ENCODE measurements at regions not wholly inside any gene's neighbourhood (a gene's known extent, or its start where the extent isn't known, plus 50 kb on each side); places are given as distances from the start of the nearest gene placed in this dataset.

DNA sequence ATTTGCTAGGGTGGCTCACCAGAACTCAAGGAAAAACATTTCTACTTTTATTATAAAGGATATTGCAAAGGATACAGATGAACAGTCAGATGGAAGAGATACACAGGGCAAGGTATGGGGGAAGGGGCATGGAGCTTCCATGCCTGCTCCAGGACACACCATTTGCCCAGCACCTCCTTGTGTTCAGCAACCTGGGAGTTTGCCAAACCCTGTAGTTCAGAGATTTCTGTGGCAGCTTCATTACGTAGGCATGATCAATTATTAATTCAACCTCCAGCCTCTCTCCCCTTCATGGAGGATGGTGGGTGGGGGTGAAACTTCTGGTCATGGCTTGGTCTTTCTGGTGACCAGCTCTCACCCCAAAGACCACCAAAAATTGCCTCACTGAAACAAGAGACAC lies 353.9 kb upstream of the THBS1 start:
- DNase-seq = no peak

DNA sequence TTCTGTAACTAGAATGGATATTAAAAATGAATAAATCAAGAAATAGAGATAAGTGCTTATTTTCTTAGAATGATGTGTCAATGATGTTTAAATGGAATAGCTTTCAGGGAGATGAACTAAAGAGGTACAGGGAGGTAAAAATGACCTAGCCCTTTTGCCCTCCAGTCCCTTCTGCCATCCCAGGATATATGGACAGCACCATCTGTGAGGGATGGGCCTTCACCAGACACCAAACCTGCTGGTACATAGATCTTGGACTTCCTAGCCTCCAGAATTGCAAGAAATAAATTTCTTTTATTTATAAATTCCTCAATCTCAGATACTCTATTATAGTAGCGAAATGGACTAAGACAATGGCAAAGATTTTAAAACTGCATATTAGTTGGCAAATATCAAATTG lies 352.0 kb upstream of the THBS1 start:
- DNase-seq = no peak

DNA sequence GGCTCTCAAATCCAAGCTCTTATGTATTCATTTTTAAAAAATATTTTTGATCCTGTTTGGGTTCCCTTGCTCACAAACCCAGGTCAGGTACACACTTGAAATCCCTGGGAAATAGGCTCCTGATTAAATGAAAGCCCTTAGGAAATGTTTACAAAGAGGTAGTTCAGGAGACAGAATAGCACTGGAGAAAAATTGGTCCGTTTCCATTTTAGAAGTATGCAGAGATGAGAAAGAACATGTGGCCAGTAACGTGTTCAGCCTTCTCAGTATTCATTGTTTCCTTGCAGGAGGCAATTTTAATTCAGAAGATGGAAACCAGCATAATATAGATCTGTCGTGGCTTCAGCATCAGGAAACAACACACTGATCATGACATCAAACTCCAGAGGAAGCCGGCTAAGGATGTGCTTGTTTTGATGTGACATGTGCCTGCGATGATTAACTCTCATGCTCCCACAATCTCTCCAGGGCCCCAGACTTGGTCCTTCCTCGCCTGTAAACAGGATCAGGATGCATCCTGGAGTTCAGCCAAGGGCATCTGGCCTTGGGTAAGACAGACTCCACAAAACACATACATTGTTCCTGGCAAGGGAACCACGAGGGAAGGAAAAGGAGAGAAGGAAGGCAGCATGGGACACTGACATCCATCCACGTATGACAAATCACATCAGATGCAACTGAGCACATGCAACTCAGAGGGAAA lies 350.5 kb upstream of the THBS1 start:
- no peak for DNase-seq

DNA sequence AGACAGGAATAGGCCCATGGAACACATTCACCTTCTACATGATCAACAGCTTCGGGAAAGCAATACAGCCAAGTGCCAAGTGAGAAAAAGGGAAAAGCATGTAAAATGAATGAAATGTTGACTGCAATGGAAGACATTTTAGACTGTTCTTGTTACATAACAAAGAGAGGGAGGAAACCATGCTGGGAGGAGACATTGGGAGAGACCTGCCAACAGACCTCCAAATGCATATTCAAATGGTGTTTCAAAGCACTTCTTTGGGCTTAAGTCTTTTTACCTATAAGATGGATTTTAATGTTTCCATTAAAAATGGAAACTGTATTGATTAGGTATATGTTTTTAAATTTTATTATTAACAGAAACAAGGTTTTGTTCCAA lies 350.0 kb upstream of the THBS1 start:
- no peak for DNase-seq

DNA sequence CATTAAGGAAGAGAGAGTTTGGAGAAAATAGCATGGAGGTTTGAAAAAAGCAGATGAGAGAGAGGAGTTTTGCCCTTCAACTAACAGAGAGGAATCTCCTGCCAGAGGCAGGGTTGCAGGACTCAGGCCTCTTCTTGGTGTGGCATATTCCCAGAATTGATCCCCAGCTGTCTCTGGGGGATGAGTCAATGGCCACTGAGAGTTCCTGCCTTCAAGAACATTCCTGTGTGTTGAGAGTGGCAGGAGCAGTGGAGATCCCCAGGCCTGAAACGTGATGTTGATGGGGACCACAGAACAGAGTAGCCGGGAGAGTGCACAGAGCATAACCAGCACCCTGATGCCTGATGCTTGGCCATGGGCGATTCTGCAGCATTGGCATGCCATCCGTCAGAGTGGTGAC lies 348.4 kb upstream of the THBS1 start:
- no peak for DNase-seq

DNA sequence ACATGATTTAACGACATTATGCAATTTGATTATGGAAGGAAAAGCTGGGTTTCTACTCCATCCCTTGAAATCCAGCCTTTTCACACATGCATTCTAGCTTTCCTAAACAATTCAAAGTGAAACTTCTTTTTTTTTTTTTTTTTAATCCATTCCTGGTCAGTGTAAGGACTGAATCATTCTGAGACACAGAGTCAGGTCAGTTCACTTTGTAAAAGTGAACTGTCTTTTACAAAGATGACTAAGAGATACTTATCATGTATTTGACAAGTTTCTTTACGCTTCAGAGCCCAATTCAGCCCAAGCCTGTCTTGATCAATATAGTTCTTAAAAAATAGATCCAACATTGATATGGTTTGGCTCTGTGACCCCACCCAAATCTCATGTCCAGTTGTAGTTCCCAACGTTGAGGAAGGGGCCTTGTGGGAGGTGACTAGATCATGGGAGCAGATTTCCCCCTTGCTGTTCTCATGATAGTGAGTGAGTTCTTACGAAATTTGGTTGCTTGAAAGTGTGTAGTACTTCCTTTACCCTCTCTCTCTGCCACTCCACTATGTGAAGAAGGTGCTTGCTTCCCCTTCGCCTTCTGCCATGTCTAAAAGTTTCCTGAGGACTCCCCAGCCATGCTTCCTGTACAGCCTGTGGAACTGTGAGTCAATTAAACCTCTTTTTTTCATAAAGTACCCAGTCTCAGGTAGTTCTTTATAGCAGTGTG lies 345.6 kb upstream of the THBS1 start:
- DNase-seq = no peak

DNA sequence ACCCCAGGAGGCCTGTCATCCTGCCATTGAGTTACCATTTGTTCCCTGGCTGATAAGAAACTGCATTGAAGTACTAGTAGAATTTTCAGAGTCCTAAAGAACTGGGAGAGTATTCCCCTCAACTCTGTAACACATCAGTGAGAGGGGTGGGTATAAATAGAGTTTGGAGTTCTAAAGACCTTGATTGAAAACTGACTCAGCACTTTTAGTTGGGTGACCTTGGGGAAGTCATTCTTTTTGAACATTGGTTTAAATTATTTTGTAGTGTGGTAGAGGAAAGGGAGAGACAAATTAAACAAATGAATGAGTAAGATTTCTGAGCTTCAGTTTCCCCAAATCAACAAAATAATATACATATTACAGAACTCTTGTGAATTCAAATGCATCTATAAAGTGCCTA lies 344.5 kb upstream of the THBS1 start:
- DNase-seq = no peak

DNA sequence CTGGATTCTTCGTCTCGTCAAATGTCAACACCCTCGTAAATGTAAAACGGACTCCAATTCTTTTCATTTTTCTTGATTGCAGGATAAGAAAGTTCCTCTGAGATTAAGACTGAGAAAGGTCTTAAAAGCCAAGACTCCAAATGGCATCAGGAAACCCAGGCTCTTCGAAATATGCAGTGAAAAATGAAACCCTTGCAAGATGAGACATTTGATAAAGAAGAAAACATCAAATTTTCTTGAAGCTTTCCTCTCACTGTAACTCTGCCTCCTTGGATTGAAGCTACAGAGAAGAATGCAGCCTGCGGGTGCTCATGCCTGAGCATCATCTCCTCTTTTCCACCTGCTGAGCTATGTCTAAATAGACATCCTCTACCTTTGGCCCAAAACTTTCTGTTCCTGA lies 342.4 kb upstream of the THBS1 start:
- no peak for DNase-seq

DNA sequence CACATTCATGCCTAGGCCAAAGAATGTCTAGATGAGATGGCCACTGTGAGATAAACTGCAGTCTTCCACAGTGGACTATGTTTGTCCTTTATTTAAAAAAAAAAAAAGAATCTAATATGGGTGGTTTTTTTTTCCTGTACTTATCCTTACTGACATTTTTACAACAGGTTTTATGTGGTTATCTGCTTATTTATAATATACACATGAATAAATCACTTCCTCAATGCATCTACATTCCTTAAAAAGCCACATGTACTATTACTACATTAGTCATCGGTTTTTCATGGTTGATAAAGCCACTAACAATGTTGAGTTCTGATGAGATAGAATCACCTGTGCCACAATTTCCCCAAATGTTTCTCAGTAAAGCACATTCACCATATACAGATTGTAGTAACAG lies 341.3 kb upstream of the THBS1 start:
- DNase-seq = no peak

DNA sequence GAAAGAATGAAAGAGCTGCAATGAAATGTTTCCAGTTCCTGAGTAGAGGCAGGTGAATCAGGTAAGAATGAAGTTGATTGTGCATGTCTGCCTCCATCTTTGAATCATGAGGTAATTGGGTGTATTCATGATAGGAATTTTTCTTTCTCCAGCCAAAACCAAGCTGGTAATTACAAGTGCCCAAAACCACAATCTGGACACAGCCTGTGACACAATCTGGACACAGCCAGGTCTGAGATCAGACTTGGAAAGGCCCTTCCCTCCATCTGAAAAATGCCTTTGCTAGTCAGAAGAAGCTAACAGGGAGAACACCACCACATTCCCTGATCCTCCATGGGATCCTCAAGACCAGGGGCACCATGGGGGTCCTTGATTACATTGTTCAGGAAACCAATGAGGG lies 338.5 kb upstream of the THBS1 start:
- no peak for DNase-seq

DNA sequence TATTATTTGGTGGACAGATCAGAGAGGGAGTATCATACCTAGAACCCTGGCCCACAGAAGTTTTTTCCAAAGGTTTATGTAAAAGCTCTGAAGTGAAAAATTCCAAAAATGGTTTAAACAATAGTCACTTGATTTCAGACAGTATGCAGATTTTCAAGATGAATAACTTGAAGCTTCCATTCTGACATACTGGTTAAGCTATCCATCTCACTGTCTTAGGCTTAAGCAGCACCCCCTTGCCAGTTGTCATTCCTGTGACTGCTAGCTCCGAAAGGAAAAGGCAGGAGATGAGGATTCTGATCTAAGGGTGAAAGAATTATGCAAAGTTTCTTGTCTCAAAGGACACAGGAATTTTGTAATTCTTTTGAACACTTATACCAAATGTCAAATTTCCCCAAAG lies 337.5 kb upstream of the THBS1 start:
- no peak for DNase-seq

DNA sequence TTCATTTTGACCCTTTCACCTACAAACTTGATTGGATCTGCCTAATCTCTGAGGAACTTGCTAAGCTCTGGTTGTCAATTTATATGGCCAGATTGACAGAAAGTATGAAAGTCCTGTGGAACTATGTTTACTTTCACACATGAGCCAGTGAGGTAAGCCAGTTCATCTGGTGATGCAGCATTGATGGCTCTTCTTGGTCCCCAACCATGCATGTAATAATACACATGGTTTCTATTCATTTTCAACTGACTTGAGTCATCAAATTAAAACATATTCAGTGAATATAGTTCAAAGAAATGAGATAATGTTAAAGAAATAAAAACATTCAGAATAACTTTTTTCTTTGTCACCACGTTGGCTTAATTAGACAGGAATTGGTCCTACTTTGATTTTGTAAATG lies 336.1 kb upstream of the THBS1 start:
- no peak for DNase-seq

DNA sequence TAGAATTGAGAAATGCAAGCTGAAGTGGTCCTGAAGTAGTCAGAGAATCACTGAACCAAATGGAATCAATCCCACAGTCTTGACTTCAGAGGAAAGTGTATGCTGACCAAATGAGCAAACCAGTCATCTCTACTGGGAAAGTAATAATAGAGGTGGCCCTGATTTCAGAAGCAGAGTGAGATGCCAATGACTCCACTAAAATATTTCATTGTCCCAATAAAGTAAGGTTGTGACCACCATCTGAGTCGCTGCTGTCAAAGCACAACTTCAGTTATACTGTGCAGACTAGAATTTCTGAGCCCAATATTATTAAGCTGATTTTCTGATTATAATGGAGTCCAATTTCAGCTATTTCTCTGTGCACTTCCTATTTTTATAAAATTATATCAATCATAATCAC lies 334.4 kb upstream of the THBS1 start:
- DNase-seq = no peak

DNA sequence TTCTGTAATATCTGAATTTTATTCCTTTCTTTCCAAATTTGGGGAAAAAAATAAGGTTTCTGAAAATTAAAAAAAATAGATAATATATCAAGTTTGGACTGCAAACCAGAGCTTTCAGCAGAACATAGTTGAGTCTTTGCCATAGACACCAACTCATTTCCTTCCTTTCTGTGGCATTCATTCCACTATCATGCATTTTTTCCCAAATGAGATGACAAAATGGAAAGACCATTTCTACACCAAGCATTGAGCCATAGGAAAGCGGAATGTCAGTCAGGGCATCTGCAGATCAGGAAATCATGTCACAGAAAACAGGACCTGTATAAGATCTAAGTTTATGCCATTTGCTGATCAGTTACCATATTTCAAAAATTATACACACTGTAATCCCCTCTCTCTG lies 333.3 kb upstream of the THBS1 start:
- DNase-seq = no peak

DNA sequence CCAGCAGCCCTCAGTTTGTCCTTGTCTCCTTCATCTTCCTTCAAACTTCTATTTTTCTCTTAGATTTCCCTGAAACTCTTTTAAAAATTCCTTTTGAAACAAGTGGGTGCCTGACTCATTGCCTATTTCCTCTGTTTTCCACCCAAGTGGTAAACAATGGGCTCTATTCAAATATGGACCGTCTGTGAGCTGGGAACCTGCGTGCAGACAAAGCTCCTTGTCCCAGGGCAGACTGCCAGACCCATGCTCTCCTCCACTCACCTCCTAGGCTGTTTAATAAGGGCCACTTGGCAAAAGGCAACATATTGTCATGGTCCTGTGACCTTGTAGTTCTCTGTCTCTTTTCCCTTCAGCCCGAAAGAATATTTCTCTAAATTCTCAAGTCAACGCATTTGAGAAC lies 332.7 kb upstream of the THBS1 start:
- no peak for DNase-seq

DNA sequence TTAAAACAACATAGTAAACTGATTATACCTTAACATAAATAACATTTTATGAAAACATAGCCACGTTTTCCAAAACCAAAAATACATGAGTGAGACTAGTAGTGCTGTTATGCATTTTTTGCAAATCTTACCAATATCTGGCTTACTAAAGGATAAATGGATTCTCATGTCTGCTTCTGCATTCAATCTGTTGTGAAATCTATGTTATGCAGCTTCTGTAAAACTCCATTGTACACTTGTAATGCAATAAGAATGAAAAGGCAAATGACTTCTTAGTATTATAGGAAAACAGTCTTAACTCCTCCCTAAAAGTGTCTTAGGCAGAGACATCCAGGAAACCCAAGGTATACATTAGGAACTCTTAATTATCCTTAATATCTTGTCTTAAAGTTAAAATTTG lies 330.9 kb upstream of the THBS1 start:
- DNase-seq = no peak

DNA sequence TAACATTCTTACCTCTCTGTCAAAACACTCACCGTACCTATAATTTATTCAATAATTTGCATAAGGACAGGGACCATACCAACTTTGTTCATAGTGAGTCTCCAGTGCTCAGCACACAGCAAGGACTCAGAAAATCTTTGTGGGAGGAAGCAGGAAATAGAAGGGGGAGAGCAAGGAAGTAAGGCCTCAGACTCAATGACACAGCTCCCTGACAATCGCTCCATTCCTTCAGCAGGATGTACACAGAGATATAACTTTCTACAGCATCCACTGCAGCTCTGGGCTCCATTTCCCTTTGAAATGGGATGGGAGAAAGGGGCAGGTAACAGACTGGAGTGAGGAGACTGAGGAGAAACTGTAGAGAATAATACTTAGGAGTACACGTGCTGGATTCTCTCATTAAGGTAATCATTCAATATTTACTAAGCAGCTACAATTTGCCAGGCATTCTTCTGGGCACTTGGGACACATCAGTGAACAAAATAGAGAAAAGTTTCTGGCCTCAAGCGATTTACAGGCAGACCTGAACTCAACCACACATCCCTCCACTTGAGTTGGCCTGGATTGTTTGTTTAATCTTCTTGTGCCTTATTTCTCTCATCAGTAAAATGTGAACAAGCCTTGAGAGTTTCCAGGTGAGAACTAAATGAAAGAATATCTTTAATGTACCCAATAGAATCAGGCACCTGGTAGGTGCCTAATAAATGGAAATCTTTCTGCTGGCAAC lies 330.3 kb upstream of the THBS1 start:
- no peak for DNase-seq

DNA sequence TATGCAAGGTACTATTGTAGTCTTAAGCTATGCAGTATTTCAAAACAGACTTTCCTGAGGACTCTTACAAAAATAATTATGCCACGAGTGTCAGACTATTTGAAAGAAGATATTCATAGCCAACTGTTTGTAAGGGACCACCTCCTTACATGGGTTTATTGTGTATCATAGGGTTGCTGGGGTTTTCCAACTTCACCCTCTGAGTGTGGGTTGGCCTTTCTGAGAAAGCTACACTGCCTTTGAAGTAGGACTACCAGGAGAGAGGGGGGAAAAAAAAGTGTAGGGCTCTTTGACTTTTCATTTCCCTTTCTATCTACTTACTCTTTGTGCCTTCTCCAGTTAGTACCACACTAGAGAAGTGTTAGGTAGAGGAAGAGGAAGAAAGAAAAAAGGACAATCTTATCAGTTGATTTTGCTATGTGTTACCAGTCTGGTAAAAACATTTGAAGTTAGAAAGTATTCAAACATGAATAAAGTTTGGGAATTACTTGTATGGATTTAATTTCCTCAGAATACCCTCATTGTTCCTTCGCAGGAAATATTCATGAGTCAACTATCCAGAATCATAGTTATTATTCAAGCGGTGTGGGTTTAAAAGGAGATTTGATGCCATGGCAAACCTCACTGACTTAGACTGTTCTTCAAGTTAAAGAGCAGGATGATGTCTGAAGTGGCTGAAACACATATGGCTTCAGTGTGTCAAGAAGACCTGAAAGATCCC lies 329.3 kb upstream of the THBS1 start:
- no peak for DNase-seq

DNA sequence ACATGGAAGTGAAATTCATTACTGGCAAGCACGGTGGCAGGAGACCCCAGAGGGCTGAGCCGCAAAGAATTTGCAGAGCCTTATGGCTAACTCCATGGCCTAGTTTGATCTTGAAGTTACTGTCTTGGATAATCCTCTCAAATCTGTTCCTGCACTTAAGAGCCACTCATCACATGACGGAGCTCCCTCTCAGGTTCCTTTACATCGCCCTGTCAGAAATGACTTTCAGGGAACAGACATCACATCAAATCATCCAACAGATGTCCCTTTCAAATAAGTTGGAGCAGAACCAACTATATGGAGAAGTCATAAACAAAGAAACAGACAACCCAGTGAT lies 328.8 kb upstream of the THBS1 start:
- no peak for DNase-seq

DNA sequence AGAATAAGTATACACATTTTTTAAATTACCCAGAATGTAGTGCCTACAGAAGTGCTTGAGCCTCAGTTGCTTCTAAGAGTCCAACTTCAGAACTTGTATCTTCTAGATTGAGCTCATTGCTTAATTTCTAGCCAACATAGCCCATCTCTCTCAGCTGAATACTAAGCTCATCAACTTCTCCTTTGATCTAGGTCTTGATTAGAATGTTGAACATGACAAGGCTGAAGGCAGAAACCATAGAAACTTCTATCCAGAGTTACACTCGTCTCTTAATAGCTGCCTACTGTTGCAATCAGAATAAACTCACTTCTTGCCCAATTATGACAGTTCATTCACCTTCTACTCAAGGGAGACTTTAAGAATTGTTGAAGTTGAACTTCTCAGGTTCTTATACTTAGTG lies 327.3 kb upstream of the THBS1 start:
- DNase-seq = no peak

DNA sequence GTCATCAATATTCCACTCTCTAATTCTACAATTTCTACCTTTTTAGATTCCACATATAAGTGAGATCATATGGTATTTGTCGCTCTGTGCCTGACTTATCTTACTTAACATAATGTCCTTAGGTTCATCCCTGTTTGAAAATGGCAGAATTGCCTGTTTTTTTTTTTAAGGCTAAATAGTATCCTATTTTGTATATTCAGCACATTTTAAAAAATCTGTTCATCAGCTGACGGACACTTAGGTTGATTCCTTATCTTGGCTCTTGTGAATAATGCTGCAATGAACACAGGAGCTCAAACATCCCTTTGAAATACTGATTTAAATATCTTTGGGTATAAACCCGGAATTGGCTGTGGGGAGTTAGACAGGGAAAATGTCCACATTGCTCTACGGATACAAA lies 326.7 kb upstream of the THBS1 start:
- no peak for DNase-seq

DNA sequence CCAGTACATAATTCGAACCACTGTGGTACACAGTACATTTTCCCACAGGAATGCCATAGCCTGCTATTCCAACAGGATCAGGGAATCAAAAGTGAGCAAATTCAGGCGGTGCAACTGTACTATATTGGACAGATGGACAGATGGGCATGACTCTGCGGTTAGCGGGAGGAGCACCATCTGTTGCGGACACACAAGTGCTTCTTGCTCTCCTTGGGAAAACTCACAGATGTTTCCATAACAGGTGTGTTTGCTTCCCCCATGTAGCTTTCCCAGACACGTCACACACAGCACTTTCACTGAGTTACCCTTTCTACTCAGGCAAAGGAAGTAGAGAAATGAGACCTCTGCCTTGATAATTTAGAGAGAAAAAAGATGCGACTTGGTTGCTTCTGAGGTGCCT lies 325.1 kb upstream of the THBS1 start:
- no peak for DNase-seq

DNA sequence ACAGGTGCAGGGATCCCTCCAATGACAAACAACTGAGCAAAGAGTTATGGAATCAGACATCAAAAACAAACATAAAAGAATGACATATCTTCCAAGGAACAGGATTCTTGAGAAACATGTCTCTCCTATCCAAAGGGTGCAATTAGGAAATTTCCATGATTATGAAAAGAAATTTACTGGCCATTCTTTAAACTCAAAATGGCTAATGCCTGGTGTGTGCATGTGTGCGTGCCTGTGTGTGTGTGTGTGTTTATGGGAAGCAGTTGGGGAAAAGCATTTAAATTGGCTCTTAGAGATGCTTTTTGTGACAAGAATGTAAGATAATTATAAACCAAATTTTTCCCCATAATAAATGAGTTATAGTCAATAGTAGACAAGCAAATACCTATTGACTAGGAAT lies 320.5 kb upstream of the THBS1 start:
- no peak for DNase-seq

DNA sequence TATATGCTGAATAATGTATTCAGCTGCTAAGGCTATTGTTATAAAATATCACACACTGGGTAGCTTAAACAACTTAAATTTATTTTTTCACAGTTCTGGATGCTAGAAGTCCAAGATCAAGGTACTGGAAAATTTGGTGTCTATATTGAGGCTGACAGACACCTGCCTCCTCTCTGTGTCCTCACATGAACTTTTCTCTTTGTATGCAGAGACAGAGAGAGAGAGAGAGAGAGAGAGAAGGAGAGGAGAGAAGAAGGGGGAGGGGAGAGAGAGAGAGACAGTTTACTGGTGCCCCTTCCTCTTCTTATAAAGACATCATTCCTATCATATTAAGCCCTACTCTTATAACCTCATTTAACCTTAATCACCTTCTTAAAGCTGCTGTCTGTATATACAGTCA lies 320.1 kb upstream of the THBS1 start:
- DNase-seq = no peak

Measured in effector CD8-positive, alpha-beta T cell (primary cell).